Stimulated activated effector memory CD8-positive, alpha-beta T cell treated with anti-CD3 and anti-CD28 coated beads, Interleukin-12 subunit alpha, Interleukin-12 subunit beta, amount 100 ng/mL, for 72 hours (primary cell): ENCODE measurements at regions not wholly inside any gene's neighbourhood (a gene's known extent, or its start where the extent isn't known, plus 50 kb on each side); places are given as distances from the start of the nearest gene placed in this dataset.
A peak's percentile ranks its signal among the peaks of the same experiment; 100 is the strongest.

Experiments used
- ATAC-seq: fragments of 150-1000 bp; cut with Tn5 transposase; 2 replicates; pipeline ENCODE4 v1.10.0; 2021
- DNase-seq, 2 donors: peaks; one replicate each; pipeline ENCODE4 v3.0.0; 2021 to 2022; ENCODE audit warnings: low spot score in 2 of 2
- H3K27ac Mint-ChIP-seq: one replicate; pipeline ENCODE4 v1.8.0; 2022; ENCODE audit warnings: mild to moderate bottlenecking, mixed read lengths
- H3K36me3 Mint-ChIP-seq: one replicate; pipeline ENCODE4 v1.8.0; 2022; ENCODE audit warnings: mild to moderate bottlenecking, mixed read lengths
- H3K4me1 Mint-ChIP-seq: one replicate; pipeline ENCODE4 v1.8.0; 2022; ENCODE audit warnings: mixed read lengths
- H3K4me3 Mint-ChIP-seq: one replicate; pipeline ENCODE4 v1.8.0; 2022; ENCODE audit warnings: mild to moderate bottlenecking, mixed read lengths
- H3K9me3 Mint-ChIP-seq: one replicate; pipeline ENCODE4 v1.8.0; 2022; ENCODE audit warnings: mixed read lengths

DNA sequence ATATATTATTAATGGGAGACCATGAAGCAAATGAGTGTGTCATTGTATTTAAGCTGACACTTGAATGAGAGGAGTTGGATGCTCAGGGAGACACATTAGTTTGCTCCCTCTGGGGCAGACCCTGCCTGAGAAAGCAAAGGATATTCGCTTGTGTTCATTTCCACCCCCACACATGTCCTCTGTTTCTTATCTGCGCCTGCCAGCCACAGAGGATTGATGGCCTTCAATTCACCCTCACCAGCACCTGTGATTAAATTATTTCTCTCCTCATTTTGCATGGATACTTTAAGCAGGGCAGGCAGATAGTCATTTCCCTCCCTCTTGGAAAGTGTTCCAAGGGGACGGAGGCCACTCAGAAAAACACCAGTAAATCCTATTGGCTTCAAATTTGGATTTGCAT, 185.2 kb upstream of the GMDS start:
- H3K4me1 Mint-ChIP-seq = no peaks in the 10 kb centered on the region
- H3K9me3 Mint-ChIP-seq = no peaks in the 10 kb centered on the region
- no peak for ATAC-seq
- no peak for DNase-seq
- no peaks in the 10 kb centered on the region for H3K36me3 Mint-ChIP-seq
- H3K27ac Mint-ChIP-seq = no peak overlapping the region
- no peak overlapping the region for H3K4me3 Mint-ChIP-seq

DNA sequence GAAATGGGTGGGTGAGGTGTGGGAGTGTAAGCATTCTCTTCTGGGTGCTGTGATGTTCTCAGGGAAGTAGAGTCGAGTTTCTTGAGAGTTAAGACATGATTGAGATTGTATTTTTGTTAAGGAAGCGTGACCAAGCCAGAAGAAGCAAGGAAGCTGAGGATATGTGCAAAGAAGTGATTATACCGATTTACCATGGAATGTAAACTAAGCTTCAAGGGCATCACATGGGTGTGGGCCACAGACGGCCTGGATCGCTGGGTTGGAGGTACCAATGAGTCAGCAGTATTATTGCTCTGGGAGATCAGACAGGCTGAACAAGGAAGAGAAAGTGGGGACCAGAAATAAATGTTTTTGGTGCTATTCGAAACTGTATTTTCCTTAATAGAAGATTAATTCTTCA, 184.1 kb upstream of the GMDS start:
- Mint-ChIP-seq H3K9me3 (no peaks in the 10 kb centered on the region), H3K4me1 (no peaks in the 10 kb centered on the region), H3K27ac (no peak overlapping the region), H3K36me3 (no peaks in the 10 kb centered on the region), H3K4me3 (no peak overlapping the region)
- ATAC-seq (no peak), DNase-seq (no peak)

DNA sequence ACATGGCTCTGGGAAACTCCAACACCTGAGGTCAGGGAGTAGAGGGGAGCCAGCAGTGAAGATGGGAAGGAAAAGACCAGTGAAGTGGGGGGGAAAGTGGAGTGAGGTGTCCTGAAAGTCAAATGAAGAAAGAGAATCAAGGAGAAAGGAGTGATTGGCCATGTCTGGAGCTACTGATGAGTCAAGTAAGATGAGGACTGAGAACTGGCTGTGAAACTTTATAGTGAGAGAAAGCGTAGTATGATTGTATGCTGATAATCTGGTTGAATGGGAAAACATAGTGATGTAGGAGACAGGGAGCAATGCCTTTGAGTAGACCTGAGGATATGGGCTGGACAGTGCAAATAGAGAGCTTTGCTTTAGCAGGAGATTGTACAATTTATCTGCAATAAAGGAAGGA, 183.6 kb upstream of the GMDS start:
- no peak for ATAC-seq
- no peak for DNase-seq
- H3K4me1 Mint-ChIP-seq = no peaks in the 10 kb centered on the region
- no peaks in the 10 kb centered on the region for H3K36me3 Mint-ChIP-seq
- no peaks in the 10 kb centered on the region for H3K9me3 Mint-ChIP-seq
- H3K4me3 Mint-ChIP-seq = no peak overlapping the region
- H3K27ac Mint-ChIP-seq = no peak overlapping the region

DNA sequence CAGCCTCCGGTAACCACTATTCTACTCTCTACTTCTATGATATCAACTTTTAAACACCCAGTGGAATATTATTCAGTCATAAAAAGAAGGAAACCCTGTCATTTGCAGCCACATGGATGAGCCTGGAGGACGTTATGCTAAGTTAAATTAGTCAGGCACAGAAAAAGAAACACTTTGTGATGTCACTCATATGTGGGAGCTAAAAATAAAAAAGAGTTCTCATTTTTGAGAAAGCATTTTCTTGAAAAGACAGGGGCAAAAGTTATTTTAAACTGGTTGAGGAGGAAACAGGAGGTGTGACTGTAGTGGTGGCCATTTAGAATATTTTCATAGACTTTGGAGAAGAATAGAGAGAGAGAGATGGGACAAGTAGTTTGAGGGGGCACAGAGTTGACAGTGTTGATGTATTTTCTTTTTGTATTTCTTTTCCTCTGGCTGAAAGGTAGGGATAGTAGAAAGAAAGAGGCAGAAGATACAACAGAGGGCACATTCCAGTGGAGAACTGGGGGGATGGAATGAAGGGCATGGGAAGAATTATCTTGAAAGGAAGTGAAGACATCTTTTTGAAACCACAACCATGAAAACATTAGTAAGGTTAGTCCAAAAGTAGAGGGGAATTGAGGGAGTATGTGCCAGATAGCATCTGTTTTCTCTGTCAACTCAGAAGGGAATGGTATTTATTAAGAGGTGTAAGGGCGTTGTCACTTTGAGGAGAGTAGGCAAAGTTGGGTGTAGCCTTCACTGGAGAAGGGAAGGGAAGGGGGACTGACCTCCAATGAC, 181.3 kb upstream of the GMDS start:
- Mint-ChIP-seq H3K4me3 (no peak overlapping the region), H3K4me1 (no peaks in the 10 kb centered on the region), H3K36me3 (no peaks in the 10 kb centered on the region), H3K27ac (no peak overlapping the region), H3K9me3 (no peaks in the 10 kb centered on the region)
- peak in 1 of 2 donors; percentile 3 for DNase-seq
- ATAC-seq = no peak

DNA sequence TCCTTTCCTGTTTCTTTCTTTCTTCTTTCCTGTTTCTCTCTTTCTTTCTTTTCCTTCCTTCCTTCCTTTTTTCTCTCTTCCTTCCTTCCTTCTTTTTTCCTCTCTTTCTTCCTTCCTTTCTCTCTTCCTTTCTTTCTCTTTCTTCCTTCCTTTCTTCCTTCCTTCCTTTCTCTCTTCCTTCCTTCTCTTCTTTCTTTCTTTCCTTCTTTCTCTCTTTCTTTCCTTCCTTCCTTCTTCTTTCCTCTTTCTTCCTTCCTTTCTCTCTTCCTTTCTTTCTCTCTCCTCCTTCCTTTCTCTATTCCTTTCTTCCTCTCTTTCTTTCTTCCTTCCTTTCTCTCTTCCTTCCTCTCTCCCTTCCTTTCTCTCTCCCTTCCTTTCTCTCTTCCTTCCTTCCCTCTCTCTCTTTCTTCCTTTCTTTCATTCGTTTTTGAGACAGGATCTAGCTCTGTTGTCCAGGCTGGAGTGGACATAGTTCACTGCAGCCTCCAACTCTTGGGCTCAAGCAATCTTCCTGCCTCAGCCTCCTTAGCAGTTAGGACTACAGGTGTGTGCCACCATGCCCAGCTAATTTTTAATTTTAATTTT, 170.8 kb upstream of the GMDS start:
- no peak overlapping the region for H3K4me3 Mint-ChIP-seq
- H3K27ac Mint-ChIP-seq = no peak overlapping the region
- no peaks in the 10 kb centered on the region for H3K36me3 Mint-ChIP-seq
- DNase-seq (no peak), ATAC-seq (no peak)
- no peaks in the 10 kb centered on the region for H3K4me1 Mint-ChIP-seq
- H3K9me3 Mint-ChIP-seq = peaks cover 3% of the 10 kb centered on the region

DNA sequence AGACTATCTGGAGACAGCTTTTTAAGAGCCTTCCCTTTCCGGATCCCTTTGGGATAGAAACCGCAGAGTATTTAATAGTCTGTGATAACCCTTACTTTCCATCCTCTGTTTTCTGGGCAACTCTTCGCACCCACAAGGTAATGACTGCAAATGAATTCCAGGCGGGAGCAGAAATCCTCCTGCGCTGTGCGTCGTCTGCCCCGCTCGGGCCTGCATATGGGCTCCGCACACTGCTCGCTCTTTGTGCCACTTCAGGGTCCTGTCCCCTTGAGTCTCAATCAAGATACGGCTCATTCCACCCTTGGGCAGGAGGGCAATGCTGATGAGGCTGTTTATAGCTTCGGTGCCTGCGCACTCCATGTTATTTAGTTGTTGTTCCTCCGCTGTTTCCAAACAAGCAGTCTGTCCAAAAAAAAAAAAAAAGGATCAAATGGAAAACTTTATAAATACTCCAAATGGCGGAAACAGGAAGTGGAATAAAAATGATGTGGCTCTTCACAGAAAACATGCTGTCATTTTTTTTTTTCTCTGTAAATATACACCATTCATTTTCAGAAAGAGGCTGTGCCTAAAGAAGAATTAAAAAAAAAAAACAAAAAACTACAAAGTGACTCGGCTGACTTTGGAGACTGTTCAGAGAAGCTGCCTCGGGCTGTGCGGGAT, 169.6 kb upstream of the GMDS start:
- H3K4me3 Mint-ChIP-seq = no peak overlapping the region
- ATAC-seq (no peak), DNase-seq (no peak)
- H3K36me3 Mint-ChIP-seq = no peaks in the 10 kb centered on the region
- peaks cover 3% of the 10 kb centered on the region for H3K9me3 Mint-ChIP-seq
- no peaks in the 10 kb centered on the region for H3K4me1 Mint-ChIP-seq
- no peak overlapping the region for H3K27ac Mint-ChIP-seq

DNA sequence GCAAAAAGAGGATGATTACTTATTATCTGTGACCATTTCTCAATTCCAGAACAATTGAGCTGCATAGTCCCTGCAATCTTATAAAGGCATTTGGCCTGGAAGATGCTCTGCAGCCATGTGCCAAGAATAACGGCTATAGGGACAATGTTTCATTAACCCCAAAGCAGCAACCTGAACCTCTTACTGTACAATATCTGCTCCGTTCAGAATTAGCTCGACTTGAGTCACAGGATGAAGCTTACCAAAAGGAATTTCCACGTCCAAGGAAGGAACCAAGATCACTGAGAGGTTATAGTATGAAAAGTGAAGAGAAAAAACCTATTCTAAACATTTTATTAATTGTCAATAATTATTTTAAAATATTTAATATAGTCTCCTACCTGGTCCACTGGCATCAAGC, 167.3 kb upstream of the GMDS start:
- Mint-ChIP-seq H3K36me3 (no peaks in the 10 kb centered on the region), H3K4me3 (no peak overlapping the region), H3K4me1 (no peaks in the 10 kb centered on the region), H3K27ac (no peak overlapping the region), H3K9me3 (peaks cover 3% of the 10 kb centered on the region)
- ATAC-seq = no peak
- no peak for DNase-seq

DNA sequence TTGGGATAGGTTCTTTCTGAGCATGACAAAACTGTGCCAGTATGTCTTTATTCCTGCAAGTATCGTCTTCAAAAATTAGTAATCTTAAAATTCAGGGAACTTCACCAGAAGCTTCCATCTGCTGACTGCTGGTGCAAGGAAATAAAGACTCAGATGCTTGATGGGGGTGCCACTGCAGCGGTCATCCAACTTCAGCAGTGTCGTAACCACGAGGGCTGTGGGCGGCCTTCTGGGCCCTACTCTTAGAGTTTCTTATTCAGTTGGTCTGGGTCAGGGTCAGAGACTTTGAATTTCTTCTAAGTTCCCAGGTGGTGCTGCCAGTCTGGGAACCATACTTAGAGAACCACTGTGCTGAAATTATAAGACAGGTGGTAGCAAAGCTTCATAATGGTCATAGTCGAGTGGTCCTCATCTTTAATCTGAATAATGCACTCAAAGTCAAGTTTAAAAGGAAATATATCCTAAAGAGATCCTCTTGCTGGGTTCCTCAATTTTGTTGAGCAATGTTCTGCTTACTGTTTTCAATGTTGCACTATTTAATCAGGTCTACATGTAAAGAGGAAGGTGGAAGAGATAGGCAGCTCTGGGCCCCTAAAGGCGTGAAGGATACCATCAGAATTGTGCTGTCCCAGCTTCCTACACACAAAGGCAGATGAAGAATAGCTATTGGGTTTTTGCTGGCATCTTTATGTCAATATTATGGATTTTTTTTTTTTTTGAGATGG, 165.4 kb upstream of the GMDS start:
- H3K36me3 Mint-ChIP-seq = no peaks in the 10 kb centered on the region
- peaks cover 2% of the 10 kb centered on the region for H3K9me3 Mint-ChIP-seq
- DNase-seq = no peak
- ATAC-seq = no peak
- H3K27ac Mint-ChIP-seq = no peak overlapping the region
- no peaks in the 10 kb centered on the region for H3K4me1 Mint-ChIP-seq
- no peak overlapping the region for H3K4me3 Mint-ChIP-seq

DNA sequence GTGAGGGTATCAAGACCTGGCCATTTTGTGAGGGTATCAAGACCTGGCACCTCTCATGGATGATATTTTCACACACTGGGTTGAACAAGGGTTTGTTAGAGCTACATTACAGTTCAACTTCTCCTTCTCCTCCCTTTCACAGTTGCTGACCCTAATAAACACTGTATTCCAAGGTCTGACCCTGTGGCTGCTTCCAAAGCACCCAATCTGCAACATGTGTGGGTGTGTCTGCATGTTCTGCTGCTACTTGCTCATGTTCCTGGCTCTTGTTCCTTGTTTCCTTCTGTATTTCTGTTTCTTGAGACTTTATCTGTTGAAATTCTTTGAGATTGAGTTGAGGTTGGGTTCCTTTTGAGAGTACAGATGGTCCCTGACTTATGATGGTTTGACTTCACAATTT, 162.1 kb upstream of the GMDS start:
- ATAC-seq (no peak), DNase-seq (no peak)
- Mint-ChIP-seq H3K9me3 (peaks cover 2% of the 10 kb centered on the region), H3K4me3 (no peak overlapping the region), H3K27ac (no peak overlapping the region), H3K36me3 (no peaks in the 10 kb centered on the region), H3K4me1 (no peaks in the 10 kb centered on the region)

DNA sequence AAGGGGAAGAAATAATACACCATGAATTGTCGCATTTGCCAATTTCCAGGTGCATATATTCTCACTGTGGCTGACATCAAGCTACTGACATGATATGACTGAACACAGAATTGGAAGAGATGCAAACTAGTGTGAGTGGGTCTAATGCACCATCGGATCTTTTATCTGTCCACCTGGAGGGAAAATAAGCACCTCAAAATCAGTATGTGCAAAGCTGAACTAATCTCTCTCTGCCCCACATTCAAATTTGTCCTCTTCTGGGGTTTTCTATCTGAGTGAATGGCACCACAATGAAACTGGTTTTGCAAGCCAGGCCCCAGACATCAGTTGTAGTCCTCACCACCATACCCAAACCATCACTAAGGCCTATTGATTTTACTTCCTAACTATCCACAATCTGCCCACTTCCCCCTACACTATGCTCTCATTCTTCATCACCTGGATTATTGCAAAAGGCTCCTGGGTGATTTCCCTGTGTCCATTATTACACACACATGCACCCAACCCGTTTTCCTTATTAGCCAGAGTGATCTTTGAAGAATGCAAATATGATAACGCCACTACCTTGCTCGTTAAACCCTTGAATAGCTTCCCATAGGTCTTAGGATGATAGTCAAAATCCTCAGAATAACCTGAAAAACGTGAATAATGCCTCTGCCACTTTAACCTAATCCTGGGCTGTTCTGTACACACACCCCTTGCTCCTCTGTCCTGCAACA, 159.0 kb upstream of the GMDS start:
- H3K4me1 Mint-ChIP-seq = no peaks in the 10 kb centered on the region
- H3K27ac Mint-ChIP-seq = no peak overlapping the region
- no peaks in the 10 kb centered on the region for H3K36me3 Mint-ChIP-seq
- ATAC-seq (no peak), DNase-seq (no peak)
- no peak overlapping the region for H3K4me3 Mint-ChIP-seq
- peaks cover 2% of the 10 kb centered on the region for H3K9me3 Mint-ChIP-seq

DNA sequence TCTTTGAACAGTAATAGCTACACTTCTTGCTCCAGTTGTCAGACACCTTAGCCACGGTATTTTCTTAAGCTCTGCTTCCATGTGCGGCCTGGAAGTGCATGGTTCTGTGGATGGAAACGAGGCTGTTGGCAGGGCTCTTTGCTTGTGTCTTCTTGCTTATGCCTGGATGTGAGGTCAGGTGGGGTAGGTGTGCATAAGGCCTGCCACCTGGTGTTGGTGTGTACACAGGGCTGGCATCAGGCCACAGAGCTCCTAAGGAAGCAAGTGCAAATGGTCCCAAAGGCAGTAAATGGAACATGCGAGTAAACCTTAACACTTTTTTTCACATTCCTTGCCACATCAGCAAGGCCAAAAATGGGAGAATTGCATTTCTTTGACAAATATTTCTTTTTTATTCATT, 158.1 kb upstream of the GMDS start:
- H3K36me3 Mint-ChIP-seq = no peaks in the 10 kb centered on the region
- no peak for ATAC-seq
- peaks cover 2% of the 10 kb centered on the region for H3K9me3 Mint-ChIP-seq
- no peak overlapping the region for H3K27ac Mint-ChIP-seq
- no peaks in the 10 kb centered on the region for H3K4me1 Mint-ChIP-seq
- no peak for DNase-seq
- no peak overlapping the region for H3K4me3 Mint-ChIP-seq

DNA sequence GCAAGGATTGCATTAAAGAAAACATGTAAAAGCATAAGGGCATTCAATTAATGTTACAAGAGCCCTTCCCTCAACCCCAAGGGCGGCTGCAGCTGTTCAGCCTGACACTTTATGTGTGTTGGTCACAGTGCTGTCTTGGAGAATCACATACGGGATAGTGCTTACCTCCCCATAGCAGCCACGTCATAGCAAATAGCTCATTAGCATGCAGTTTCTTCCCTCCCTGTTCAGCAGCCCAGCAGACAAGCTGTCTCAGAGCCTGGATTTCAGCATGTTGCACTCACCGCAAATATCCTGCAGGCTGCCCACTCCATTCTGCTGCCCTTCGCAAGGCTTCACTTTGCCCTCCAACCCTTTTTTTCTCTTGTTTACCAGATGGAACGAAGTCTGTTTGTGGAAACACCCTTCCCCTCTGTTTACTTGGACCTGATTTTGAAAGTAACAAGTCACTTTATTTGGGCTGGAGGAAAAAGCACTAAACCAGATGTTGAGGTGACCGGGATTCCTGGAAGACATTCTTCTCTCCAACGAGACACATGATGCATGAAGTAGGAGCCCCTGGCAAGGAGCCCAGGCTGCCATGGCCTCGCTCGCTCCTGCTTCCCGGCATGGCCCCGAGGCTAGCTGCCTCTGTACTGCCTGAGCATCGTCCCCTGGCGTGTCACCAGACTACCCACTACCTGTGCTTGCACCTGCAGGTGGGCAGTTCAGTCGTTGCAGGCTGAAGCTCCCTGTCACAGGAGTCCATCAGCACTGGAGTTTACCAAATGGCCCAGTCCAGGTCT, 151.6 kb upstream of the GMDS start:
- Mint-ChIP-seq H3K36me3 (no peaks in the 10 kb centered on the region), H3K4me3 (no peak overlapping the region), H3K4me1 (no peaks in the 10 kb centered on the region), H3K9me3 (no peaks in the 10 kb centered on the region), H3K27ac (no peak overlapping the region)
- DNase-seq (no peak), ATAC-seq (no peak)

DNA sequence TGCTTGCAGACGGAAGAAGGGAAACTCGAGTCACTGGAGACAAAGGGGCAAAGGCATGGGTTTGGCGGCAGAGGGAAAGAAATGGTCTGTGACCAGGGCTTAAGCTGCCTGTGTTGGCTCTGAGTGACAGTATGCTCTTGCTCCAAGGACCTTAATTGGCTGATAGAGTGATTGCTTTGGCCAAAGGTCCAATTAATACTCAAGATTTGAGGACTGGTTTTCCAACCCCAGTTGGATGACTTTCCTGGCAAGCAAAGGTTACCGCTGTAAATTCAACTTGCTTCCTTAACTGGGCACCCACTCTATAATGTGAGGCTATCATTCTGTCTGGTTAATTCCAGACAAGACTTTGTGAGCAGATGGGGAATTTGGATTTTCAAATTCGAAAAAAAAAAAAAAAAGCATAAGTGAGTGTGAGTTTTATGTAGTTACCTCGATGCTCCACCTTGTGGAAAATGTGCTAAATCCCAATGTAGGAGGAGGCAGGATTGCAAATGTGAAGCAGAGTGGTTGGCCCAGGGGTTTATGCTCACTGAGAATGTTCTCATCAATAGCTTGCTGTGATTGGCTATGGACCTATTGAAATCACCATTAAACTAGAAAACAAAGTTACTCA, 150.7 kb upstream of the GMDS start:
- no peaks in the 10 kb centered on the region for H3K9me3 Mint-ChIP-seq
- H3K4me3 Mint-ChIP-seq = no peak overlapping the region
- ATAC-seq (no peak), DNase-seq (no peak)
- no peak overlapping the region for H3K27ac Mint-ChIP-seq
- H3K4me1 Mint-ChIP-seq = no peaks in the 10 kb centered on the region
- H3K36me3 Mint-ChIP-seq = no peaks in the 10 kb centered on the region

DNA sequence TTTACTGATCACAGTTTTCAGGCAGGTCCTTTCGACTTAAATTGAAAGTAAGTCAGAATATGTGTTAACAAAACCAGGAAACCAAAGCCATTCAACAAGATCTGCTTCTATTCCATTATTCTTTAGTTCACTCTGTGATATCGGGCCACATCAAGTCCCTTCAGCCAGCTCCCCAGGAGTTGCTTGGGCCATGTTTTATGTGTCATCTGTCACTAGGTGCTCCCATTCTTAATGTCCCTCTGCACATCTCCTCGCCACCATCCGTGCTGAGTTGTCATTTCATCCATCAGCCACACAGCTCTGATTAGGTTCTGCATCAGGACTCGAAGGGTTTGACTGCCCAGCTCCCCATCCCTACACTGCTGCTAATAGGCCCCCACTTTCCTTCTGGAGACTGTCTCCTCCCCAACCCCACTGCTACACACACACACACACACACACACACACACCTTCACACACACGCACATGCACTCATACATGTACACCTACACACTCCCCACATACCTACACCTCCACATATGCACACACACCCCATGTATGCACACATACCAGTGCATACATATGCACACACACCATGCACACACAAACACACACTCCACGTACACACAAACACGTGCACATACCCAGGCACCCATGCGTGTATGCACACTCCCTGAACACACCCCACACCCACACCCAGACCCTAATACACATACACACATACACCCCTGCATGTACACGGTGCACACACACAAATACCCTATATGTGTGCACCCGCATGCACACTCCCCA, 143.3 kb upstream of the GMDS start:
- Mint-ChIP-seq H3K36me3 (no peaks in the 10 kb centered on the region), H3K4me1 (peaks cover 16% of the 10 kb centered on the region), H3K27ac (no peak overlapping the region), H3K9me3 (peaks cover 10% of the 10 kb centered on the region), H3K4me3 (no peak overlapping the region)
- no peak for ATAC-seq
- no peak for DNase-seq
